ENCODE measurements at regions not wholly inside any gene's neighbourhood (a gene's known extent, or its start where the extent isn't known, plus 50 kb on each side); places are given as distances from the start of the nearest gene placed in this dataset.
"Not testable (repeated sequence)": the region's sequence is repeated elsewhere in the genome, so short reads cannot be mapped to it uniquely, and the experiment has no call there.

DNA sequence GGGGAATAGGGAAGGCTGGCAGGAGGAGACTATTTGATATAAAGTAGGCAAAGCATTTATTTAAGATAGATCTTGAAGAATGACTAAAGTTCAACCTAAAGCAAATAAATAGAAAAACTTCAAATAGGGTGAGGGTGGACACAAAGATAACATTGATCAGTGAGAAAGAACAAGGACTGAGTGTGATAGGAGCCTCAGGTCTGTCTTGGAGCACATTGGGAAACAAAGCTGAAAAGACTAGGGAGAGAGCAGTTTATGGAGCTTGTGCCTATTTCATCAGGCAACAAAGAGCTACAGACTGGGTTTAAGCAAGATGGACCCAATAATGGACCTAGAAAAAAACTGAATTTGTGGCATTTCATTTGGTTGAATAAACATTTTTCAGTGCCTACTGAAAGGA is 425.6 kb downstream of the SMARCA1 start:
- no peak overlapping the region for H3K27ac Mint-ChIP-seq (ENCODE audit: low read depth)
- H3K9me3 Mint-ChIP-seq = no peaks in the 10 kb centered on the region
- H3K4me3 Mint-ChIP-seq = no peak overlapping the region
- H3K27me3 Mint-ChIP-seq = no peaks in the 10 kb centered on the region
- no peaks in the 10 kb centered on the region for H3K4me1 Mint-ChIP-seq
- no peak for DNase-seq (ENCODE audit: low spot score in 2 of 2)
- ATAC-seq (replicated peaks; ENCODE audit: extremely low read depth, poor library complexity, severe bottlenecking) = no peak
- no peaks in the 10 kb centered on the region for H3K36me3 Mint-ChIP-seq (ENCODE audit: insufficient read depth)

GRCh38 chrX:129093706-129094105 is 429.6 kb downstream of the SMARCA1 start:
- H3K27me3 Mint-ChIP-seq = no peaks in the 10 kb centered on the region
- H3K4me1 Mint-ChIP-seq = no peaks in the 10 kb centered on the region
- H3K36me3 Mint-ChIP-seq (ENCODE audit: insufficient read depth) = no peaks in the 10 kb centered on the region
- H3K9me3 Mint-ChIP-seq = no peaks in the 10 kb centered on the region
- ATAC-seq (replicated peaks; ENCODE audit: extremely low read depth, poor library complexity, severe bottlenecking) = no peak
- no peak overlapping the region for H3K4me3 Mint-ChIP-seq
- DNase-seq (ENCODE audit: low spot score in 2 of 2) = no peak
- H3K27ac Mint-ChIP-seq (ENCODE audit: low read depth) = no peak overlapping the region

GRCh38 chrX:129092757-129093156 is 430.5 kb downstream of the SMARCA1 start:
- no peak for ATAC-seq (replicated peaks; ENCODE audit: extremely low read depth, poor library complexity, severe bottlenecking)

DNA sequence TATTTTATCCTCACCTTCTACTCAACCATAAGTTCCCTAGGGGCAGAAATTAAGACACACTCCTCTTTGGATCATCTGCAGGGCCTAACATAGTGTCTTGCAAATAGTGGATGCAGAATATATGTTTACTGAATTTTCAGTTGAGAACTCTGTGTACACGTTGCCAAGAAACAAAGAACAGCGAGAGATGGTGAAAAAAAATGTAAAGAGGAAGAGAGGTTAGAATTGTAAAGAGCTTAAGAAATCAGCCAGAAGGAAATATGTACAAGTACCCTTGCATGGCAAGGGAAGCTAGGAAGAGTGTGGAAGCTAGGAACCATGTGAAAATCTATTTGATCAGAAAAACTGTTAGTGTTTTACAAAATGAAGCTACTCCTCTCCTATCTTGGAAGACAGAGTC is 431.0 kb downstream of the SMARCA1 start:
- Mint-ChIP-seq H3K27me3 (no peaks in the 10 kb centered on the region), H3K4me1 (no peaks in the 10 kb centered on the region), H3K4me3 (no peak overlapping the region), H3K27ac (ENCODE audit: low read depth) (no peak overlapping the region), H3K9me3 (no peaks in the 10 kb centered on the region), H3K36me3 (ENCODE audit: insufficient read depth) (no peaks in the 10 kb centered on the region)
- DNase-seq (ENCODE audit: low spot score in 2 of 2) (no peak), ATAC-seq (replicated peaks; ENCODE audit: extremely low read depth, poor library complexity, severe bottlenecking) (no peak)

More at GRCh38 chrX:129092757-129093156, 430.5 kb downstream of the SMARCA1 start:
- no peaks in the 10 kb centered on the region for H3K27me3 Mint-ChIP-seq
- no peak overlapping the region for H3K27ac Mint-ChIP-seq (ENCODE audit: low read depth)
- H3K4me3 Mint-ChIP-seq = no peak overlapping the region
- no peaks in the 10 kb centered on the region for H3K4me1 Mint-ChIP-seq
- H3K36me3 Mint-ChIP-seq (ENCODE audit: insufficient read depth) = no peaks in the 10 kb centered on the region
- H3K9me3 Mint-ChIP-seq = no peaks in the 10 kb centered on the region
- no peak for DNase-seq (ENCODE audit: low spot score in 2 of 2)

GRCh38 chrX:129091097-129091496 is 432.2 kb downstream of the SMARCA1 start:
- no peak overlapping the region for H3K4me3 Mint-ChIP-seq
- no peaks in the 10 kb centered on the region for H3K36me3 Mint-ChIP-seq (ENCODE audit: insufficient read depth)
- DNase-seq (ENCODE audit: low spot score in 2 of 2) = no peak
- ATAC-seq (replicated peaks; ENCODE audit: extremely low read depth, poor library complexity, severe bottlenecking) = no peak
- H3K4me1 Mint-ChIP-seq = no peaks in the 10 kb centered on the region
- no peaks in the 10 kb centered on the region for H3K9me3 Mint-ChIP-seq
- no peaks in the 10 kb centered on the region for H3K27me3 Mint-ChIP-seq
- no peak overlapping the region for H3K27ac Mint-ChIP-seq (ENCODE audit: low read depth)

DNA sequence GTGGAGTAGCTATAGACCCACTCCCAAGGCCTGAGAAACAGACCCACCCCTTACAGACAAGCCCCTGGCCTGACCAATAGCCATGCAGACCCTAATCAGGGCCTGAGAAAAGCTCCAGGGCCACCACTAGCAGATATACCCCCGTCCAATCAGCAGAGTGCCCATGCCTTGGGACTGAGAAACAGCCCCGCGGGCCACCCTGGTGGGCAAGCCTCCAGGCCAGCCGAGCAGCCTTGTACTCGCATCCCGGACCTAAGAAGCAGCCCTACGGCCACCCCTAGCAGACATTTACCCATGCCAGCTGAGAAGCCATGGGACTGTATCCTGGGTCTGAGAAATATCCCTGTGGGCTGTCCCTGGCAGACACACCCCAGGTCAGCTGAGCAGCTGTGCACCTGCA is 436.5 kb downstream of the SMARCA1 start:
- no peaks in the 10 kb centered on the region for H3K36me3 Mint-ChIP-seq (ENCODE audit: insufficient read depth)

DNA sequence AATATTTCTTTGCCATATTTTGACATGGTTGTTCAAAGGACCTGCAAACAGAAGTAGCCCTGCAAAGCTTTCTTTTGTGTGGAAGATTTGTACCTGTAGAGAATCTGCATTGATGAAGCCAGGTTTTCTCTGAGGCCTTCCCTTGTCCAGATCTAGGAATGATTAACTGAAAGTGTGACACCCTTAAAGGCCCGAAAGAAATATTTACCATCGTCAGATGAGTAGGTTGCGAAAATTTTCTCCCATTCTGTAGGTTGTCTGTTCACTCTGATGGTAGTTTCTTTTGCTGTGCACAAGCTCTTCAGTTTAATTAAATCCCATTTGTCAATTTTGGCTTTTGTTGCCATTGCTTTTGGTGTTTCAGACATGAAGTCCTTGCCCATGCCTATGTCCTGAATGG is 439.0 kb downstream of the SMARCA1 start:
- H3K27ac Mint-ChIP-seq (ENCODE audit: low read depth); H3K4me3 Mint-ChIP-seq; H3K27me3 Mint-ChIP-seq; ATAC-seq (replicated peaks; ENCODE audit: extremely low read depth, poor library complexity, severe bottlenecking); H3K4me1 Mint-ChIP-seq; DNase-seq (ENCODE audit: low spot score in 2 of 2); H3K9me3 Mint-ChIP-seq; H3K36me3 Mint-ChIP-seq (ENCODE audit: insufficient read depth): not testable (repeated sequence)

More for the DNA sequence above, 436.5 kb downstream of the SMARCA1 start:
- DNase-seq (ENCODE audit: low spot score in 2 of 2) (no peak), ATAC-seq (replicated peaks; ENCODE audit: extremely low read depth, poor library complexity, severe bottlenecking) (no peak)
- Mint-ChIP-seq H3K27ac (ENCODE audit: low read depth) (no peak overlapping the region), H3K27me3 (no peaks in the 10 kb centered on the region), H3K4me1 (no peaks in the 10 kb centered on the region), H3K4me3 (no peak overlapping the region), H3K9me3 (no peaks in the 10 kb centered on the region)

DNA sequence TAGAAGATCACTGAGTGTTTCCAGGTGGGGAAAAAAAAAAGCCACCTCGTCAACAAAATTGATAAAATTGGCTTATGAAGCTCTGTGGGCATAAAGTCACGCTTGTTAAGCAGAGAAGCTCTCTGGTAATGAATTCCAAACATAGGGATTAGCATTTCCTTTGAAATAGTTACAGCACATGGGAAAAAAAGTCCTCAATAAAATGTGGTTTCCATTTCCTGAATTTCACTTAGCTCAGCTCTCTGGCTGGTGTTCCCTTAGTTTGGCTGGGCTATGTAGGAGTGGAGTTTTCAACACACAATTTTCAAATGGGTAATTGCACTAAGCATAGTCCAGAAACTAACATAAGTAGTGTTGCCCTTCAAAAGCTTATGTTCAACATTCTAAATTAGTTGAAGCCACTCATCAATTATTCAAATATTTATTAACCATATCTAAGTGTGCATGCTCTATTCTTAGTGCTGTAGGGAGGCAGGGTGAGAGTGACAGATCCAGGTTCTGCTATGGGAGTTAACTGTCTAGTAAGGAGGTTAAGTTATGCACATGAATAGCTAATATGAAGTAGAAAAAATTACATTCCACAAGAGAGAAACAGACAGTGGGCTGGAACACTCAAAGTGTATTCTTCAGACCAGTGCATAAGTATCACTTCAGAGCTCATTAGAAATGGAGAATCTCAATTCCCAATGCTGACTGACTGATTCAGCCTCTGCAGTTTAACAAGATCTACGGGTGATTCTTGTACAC is 445.7 kb downstream of the SMARCA1 start:
- DNase-seq (ENCODE audit: low spot score in 2 of 2) (no peak), ATAC-seq (replicated peaks; ENCODE audit: extremely low read depth, poor library complexity, severe bottlenecking) (no peak)
- no peaks in the 10 kb centered on the region for H3K36me3 Mint-ChIP-seq (ENCODE audit: insufficient read depth)
- no peaks in the 10 kb centered on the region for H3K27me3 Mint-ChIP-seq
- no peak overlapping the region for H3K4me3 Mint-ChIP-seq
- H3K9me3 Mint-ChIP-seq = peaks cover 14% of the 10 kb centered on the region
- H3K4me1 Mint-ChIP-seq = no peaks in the 10 kb centered on the region
- no peak overlapping the region for H3K27ac Mint-ChIP-seq (ENCODE audit: low read depth)

DNA sequence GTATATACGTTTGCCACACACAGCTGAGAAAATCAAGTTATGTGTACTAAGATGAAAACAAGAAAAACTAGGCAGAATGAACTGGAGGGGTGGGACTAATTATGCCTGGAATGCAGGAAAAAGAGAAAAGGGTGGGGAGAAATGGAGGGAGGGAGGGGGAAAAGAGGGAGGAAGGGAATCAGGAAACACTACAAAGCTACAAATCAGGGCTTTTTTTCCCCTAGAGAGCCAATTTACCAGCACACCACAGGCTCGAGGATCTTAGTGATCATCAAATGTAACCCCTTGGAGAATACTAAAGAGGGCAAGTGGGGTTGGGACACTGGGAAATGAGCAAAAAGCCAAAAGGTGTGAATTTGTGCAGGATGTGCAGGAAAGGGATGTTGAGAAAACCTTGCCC is 451.9 kb downstream of the SMARCA1 start:
- no peaks in the 10 kb centered on the region for H3K36me3 Mint-ChIP-seq (ENCODE audit: insufficient read depth)
- H3K4me1 Mint-ChIP-seq = no peaks in the 10 kb centered on the region
- H3K27ac Mint-ChIP-seq (ENCODE audit: low read depth) = no peak overlapping the region
- ATAC-seq (replicated peaks; ENCODE audit: extremely low read depth, poor library complexity, severe bottlenecking) (no peak), DNase-seq (ENCODE audit: low spot score in 2 of 2) (no peak)
- H3K27me3 Mint-ChIP-seq = no peaks in the 10 kb centered on the region
- H3K4me3 Mint-ChIP-seq = no peak overlapping the region
- peaks cover 9% of the 10 kb centered on the region for H3K9me3 Mint-ChIP-seq

- H3K9me3 Mint-ChIP-seq = no peaks in the 10 kb centered on the region
Observed at GRCh38 chrX:129065895-129066294, 457.4 kb downstream of the SMARCA1 start.

DNA sequence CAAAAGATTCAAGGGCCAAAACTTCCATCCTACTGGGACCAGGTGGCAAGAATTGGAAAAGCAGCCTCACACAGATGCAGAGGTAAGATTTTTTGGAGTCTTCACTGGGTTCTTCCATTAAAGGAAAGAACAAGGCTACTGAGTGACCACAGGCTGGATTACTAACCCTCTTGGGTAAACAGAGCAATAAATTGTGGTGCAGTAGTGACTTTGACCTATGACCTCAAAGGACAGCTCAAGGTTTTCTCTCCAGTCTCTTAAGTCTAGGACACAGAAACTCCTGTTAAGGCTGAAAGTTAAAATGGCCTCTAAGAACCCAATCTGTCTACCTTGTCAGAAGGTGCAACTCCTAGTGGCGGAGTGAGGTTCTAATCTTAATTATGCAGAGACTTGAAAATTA is 464.9 kb downstream of the SMARCA1 start:
- no peak for DNase-seq (ENCODE audit: low spot score in 2 of 2)
- Mint-ChIP-seq H3K27me3 (no peaks in the 10 kb centered on the region), H3K27ac (ENCODE audit: low read depth) (no peak overlapping the region), H3K9me3 (peaks cover 4% of the 10 kb centered on the region), H3K4me1 (no peaks in the 10 kb centered on the region), H3K4me3 (no peak overlapping the region), H3K36me3 (ENCODE audit: insufficient read depth) (no peaks in the 10 kb centered on the region)
- ATAC-seq (replicated peaks; ENCODE audit: extremely low read depth, poor library complexity, severe bottlenecking) = no peak

More at GRCh38 chrX:129065895-129066294, 457.4 kb downstream of the SMARCA1 start:
- no peak overlapping the region for H3K27ac Mint-ChIP-seq (ENCODE audit: low read depth)
- no peak for ATAC-seq (replicated peaks; ENCODE audit: extremely low read depth, poor library complexity, severe bottlenecking)
- no peak for DNase-seq (ENCODE audit: low spot score in 2 of 2)
- H3K36me3 Mint-ChIP-seq (ENCODE audit: insufficient read depth) = no peaks in the 10 kb centered on the region
- H3K4me3 Mint-ChIP-seq = no peak overlapping the region
- H3K27me3 Mint-ChIP-seq = no peaks in the 10 kb centered on the region
- H3K4me1 Mint-ChIP-seq = no peaks in the 10 kb centered on the region

GRCh38 chrX:129043138-129043537 is 480.2 kb downstream of the SMARCA1 start:
- no peak for DNase-seq (ENCODE audit: low spot score in 2 of 2)
- H3K36me3 Mint-ChIP-seq (ENCODE audit: insufficient read depth) = no peaks in the 10 kb centered on the region
- H3K4me3 Mint-ChIP-seq = no peak overlapping the region
- no peak for ATAC-seq (replicated peaks; ENCODE audit: extremely low read depth, poor library complexity, severe bottlenecking)
- H3K9me3 Mint-ChIP-seq = no peaks in the 10 kb centered on the region
- H3K4me1 Mint-ChIP-seq = no peaks in the 10 kb centered on the region
- H3K27ac Mint-ChIP-seq (ENCODE audit: low read depth) = no peak overlapping the region
- no peaks in the 10 kb centered on the region for H3K27me3 Mint-ChIP-seq

DNA sequence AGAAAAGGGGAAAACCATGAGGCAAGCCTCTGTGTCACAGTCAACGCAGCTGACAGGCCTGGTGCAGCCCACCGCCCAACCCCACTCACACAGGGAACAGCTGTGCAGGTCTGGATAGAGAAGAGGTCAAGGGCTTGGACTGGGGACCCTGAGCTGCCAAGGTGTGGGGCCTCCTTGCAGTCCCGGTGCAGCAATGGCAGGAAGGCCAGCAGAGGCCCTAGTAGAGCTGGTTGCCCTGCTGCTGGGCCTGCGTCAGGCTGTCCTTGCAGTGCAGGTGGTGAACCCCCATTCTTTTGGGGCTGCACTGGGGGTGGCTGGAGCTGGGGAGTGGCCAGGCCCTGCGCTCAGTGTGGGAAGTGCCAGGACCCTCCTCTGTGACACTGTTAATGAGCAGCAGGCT is 482.0 kb downstream of the SMARCA1 start:
- H3K27me3 Mint-ChIP-seq = no peaks in the 10 kb centered on the region
- DNase-seq (ENCODE audit: low spot score in 2 of 2) = no peak
- H3K27ac Mint-ChIP-seq (ENCODE audit: low read depth) = no peak overlapping the region
- no peaks in the 10 kb centered on the region for H3K36me3 Mint-ChIP-seq (ENCODE audit: insufficient read depth)
- no peak for ATAC-seq (replicated peaks; ENCODE audit: extremely low read depth, poor library complexity, severe bottlenecking)
- no peaks in the 10 kb centered on the region for H3K4me1 Mint-ChIP-seq
- no peak overlapping the region for H3K4me3 Mint-ChIP-seq
- no peaks in the 10 kb centered on the region for H3K9me3 Mint-ChIP-seq

Measured in central memory CD8-positive, alpha-beta T cell (primary cell).